ENCODE measurements at regions not wholly inside any gene's neighbourhood (a gene's known extent, or its start where the extent isn't known, plus 50 kb on each side); places are given as distances from the start of the nearest gene placed in this dataset.
"Not testable (repeated sequence)": the region's sequence is repeated elsewhere in the genome, so short reads cannot be mapped to it uniquely, and the experiment has no call there.

DNA sequence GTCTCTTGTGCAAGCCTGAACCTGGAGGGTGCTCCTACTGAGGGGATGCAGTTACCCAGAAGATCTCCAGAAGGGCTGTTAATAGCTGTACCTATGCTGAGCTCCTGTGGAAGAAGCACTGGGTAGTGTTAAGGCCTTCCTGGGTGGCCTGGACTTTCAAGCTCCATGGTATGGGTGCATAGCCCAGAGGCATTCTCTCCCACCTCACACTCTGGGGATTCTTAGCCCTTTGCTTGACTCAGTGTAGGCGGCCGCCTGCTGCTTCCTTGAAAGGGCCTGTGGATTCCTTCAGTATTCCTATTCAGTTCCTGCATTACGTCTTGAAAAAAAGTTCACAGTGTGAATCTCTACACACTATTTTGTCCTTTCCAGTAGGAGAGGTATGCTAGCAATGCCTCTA lies 235.7 kb upstream of the MAGEB16 start:
- no peaks in the 10 kb centered on the region for H3K27me3 ChIP-seq
- H3K36me3 ChIP-seq = no peaks in the 10 kb centered on the region
- DNase-seq = no peak
- no peak for ATAC-seq
- no peak overlapping the region for H3K27ac ChIP-seq
- intact Hi-C loops (cut with DNase I) = no loop called here
- H3K4me1 ChIP-seq = no peaks in the 10 kb centered on the region
- TF ChIP-seq, protein P1, sequence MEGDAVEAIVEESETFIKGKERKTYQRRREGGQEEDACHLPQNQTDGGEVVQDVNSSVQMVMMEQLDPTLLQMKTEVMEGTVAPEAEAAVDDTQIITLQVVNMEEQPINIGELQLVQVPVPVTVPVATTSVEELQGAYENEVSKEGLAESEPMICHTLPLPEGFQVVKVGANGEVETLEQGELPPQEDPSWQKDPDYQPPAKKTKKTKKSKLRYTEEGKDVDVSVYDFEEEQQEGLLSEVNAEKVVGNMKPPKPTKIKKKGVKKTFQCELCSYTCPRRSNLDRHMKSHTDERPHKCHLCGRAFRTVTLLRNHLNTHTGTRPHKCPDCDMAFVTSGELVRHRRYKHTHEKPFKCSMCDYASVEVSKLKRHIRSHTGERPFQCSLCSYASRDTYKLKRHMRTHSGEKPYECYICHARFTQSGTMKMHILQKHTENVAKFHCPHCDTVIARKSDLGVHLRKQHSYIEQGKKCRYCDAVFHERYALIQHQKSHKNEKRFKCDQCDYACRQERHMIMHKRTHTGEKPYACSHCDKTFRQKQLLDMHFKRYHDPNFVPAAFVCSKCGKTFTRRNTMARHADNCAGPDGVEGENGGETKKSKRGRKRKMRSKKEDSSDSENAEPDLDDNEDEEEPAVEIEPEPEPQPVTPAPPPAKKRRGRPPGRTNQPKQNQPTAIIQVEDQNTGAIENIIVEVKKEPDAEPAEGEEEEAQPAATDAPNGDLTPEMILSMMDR (IDR thresholded peaks at IDR 0.05) = no peak
- WGBS, 2 donors = 91 to 93% methylated on average over 3 of the region's 3 CpGs
- no peak overlapping the region for H3K4me3 ChIP-seq
- no peaks in the 10 kb centered on the region for H3K9me3 ChIP-seq

DNA sequence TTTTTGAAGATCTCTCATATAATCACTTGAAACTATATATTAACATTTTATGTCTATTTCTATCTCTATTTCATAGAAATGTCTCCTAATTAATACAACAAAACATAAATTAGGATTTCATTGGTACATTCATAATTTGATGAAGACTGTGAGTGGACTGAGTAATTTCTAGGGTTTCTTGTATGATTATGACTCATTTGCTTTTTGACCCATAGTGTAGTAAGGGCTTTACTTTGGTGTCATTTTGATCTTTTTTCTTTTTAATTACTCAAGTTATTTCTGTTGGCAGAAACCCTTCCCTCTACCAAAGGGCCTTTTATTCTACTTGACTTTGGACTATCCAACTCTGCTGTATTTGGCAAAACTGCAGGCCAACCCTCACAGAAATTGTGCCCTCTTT lies 207.9 kb upstream of the MAGEB16 start:
- intact Hi-C loops (cut with DNase I) = no loop called here

DNA sequence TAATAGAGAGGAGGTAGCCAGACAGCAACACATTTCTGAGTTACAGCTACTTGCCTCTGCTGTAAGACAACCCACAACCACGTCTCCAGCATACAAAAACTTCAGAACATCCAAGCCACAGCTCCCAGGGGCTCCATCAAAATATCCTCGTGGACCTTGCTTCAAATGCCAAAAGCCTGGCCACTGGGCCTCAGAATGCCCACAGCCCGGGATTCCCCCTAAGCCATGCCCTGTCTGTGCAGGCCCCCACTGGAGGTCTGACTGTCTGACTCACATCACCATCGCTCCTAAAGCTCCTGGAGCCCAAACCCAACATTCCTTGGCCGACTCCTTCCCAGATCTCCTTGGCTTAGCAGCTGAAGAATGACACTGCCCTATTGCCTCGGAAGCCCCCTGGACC lies 186.6 kb upstream of the MAGEB16 start:
- WGBS, 2 donors = 80 to 88% methylated on average over 6 of the region's 6 CpGs

More for the DNA sequence above, 207.9 kb upstream of the MAGEB16 start:
- H3K4me3 ChIP-seq = no peak overlapping the region
- no peak overlapping the region for H3K27ac ChIP-seq
- H3K4me1 ChIP-seq = no peaks in the 10 kb centered on the region
- H3K36me3 ChIP-seq = no peaks in the 10 kb centered on the region
- TF ChIP-seq, protein P1 (IDR thresholded peaks at IDR 0.05) = no peak
- ATAC-seq = no peak
- H3K9me3 ChIP-seq = no peaks in the 10 kb centered on the region
- no peaks in the 10 kb centered on the region for H3K27me3 ChIP-seq
- DNase-seq = no peak

DNA sequence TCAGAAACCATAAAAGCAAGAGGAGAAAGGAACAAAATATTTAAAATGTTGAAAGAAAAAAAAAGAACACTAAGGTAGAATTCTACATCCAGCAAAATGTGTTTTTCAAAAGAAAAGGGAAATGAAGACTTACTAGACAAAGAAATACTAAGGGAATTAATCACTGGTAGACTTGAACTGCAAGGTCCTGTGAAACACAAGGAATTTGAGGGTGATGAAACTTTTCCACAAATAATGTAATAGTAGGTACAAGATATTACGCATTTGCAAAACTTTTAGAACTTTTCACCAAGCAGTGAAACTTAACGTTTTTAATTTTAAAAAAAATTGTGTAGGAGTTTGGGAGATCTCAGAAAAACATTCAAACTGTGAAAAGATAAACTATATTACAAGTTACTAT lies 180.3 kb upstream of the MAGEB16 start:
- Histone ChIP-seq H3K9me3 (peaks cover 0 to 12% (median 0%) of the 10 kb centered on the region in 11 donors), H3K27me3 (no peaks in the 10 kb centered on the region), H3K4me1 (no peaks in the 10 kb centered on the region), H3K27ac (no peak overlapping the region), H3K36me3 (no peaks in the 10 kb centered on the region), H3K4me3 (no peak overlapping the region)
- TF ChIP-seq, protein P1 (IDR thresholded peaks at IDR 0.05) = no peak
- WGBS, 2 donors = 65 to 82% methylated on average over 2 of the region's 2 CpGs
- ATAC-seq (no peak), DNase-seq (no peak)
- intact Hi-C loops (cut with DNase I) = no loop called here

More for the DNA sequence above, 186.6 kb upstream of the MAGEB16 start:
- H3K4me1 ChIP-seq; intact Hi-C loops (cut with DNase I); H3K4me3 ChIP-seq; H3K27ac ChIP-seq; H3K27me3 ChIP-seq; H3K36me3 ChIP-seq; DNase-seq; ATAC-seq; H3K9me3 ChIP-seq: not testable (repeated sequence)

DNA sequence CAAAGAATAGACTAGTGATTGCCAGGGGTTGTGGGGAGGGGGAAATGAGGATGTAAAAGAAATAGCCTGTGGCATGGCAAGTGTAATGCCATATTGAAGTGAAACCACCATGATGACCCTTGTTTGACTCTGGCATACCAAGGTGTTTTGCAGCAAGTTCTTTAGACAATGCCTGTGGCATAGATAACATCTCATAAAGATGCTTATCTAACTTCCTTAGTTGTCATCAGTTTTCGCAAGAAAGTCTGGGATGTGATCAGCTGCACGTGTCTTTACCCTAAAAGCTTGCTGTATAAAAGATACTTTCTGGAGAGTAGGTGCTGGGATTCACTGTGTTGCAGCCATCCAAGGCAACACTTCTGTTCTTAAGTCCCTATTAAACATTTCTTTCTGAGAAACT lies 176.1 kb upstream of the MAGEB16 start:
- Histone ChIP-seq H3K27ac (no peak overlapping the region), H3K4me3 (no peak overlapping the region), H3K9me3 (peaks cover 0 to 33% (median 0%) of the 10 kb centered on the region in 11 donors), H3K4me1 (no peaks in the 10 kb centered on the region), H3K36me3 (no peaks in the 10 kb centered on the region), H3K27me3 (no peaks in the 10 kb centered on the region)
- intact Hi-C loops (cut with DNase I) = no loop called here
- ATAC-seq (no peak), DNase-seq (no peak)
- TF ChIP-seq, protein P1 (IDR thresholded peaks at IDR 0.05) = no peak
- 69 to 84% methylated on average over 2 of the region's 2 CpGs for WGBS, 2 donors

Measured in heart right ventricle (tissue), 16 donors.